AG08395 (cell line): ENCODE measurements at regions not wholly inside any gene's neighbourhood (a gene's known extent, or its start where the extent isn't known, plus 50 kb on each side); places are given as distances from the start of the nearest gene placed in this dataset.

Experiments
- DNase-seq: peaks from one replicate; pipeline ENCODE4 v3.0.0; 2012; ENCODE audit warnings: mixed read lengths, low spot score

- peak; percentile 48 for DNase-seq
These were observed 147.4 kb downstream of the ACTBL2 start for GRCh38 chr5:57335092-57335660.

- no peak for DNase-seq
These were observed 148.1 kb downstream of the ACTBL2 start for GRCh38 chr5:57334475-57334874.

- peak; percentile 20 for DNase-seq
These were observed 150.2 kb downstream of the ACTBL2 start for GRCh38 chr5:57332361-57332760.

GRCh38 chr5:57327561-57328367 is 153.9 kb downstream of the GPBP1 start:
- DNase-seq: no peak

GRCh38 chr5:57325678-57326397 is 152.0 kb downstream of the GPBP1 start:
- no peak for DNase-seq

GRCh38 chr5:57324861-57325260 is 151.0 kb downstream of the GPBP1 start:
- no peak for DNase-seq

- no peak for DNase-seq
These were observed 150.3 kb downstream of the GPBP1 start for GRCh38 chr5:57324181-57324580.

GRCh38 chr5:57320582-57320981 is 146.7 kb downstream of the GPBP1 start:
- DNase-seq: no peak

GRCh38 chr5:57319628-57320027 is 145.8 kb downstream of the GPBP1 start:
- no peak for DNase-seq

GRCh38 chr5:57318251-57318650 is 144.4 kb downstream of the GPBP1 start:
- no peak for DNase-seq

GRCh38 chr5:57317341-57317740 is 143.5 kb downstream of the GPBP1 start:
- DNase-seq: no peak

- peak; percentile 62 for DNase-seq
These were observed 143.0 kb downstream of the GPBP1 start for GRCh38 chr5:57316798-57317327.

- DNase-seq: no peak
These were observed 142.1 kb downstream of the GPBP1 start for GRCh38 chr5:57315941-57316340.
